ENCODE measurements at regions not wholly inside any gene's neighbourhood (a gene's known extent, or its start where the extent isn't known, plus 50 kb on each side); places are given as distances from the start of the nearest gene placed in this dataset.

GRCh38 chr4:100842856-100843255 is 325.0 kb upstream of the EMCN start:
- H3K27me3 ChIP-seq, result no peaks in the 10 kb centered on the region
- no peaks in the 10 kb centered on the region for H3K36me3 ChIP-seq
- no peaks in the 10 kb centered on the region for H3K9me3 ChIP-seq
- no peak for DNase-seq (ENCODE audit: extremely low spot score in 2 of 2)
- no peaks in the 10 kb centered on the region for H3K4me1 ChIP-seq
- no peak overlapping the region for H3K27ac ChIP-seq
- no peak for TF ChIP-seq POLR2AphosphoS5 (IDR thresholded peaks at IDR 0.05; ENCODE audit: insufficient read depth in 1 of 2, low read depth in 1 of 2)
- TF ChIP-seq CTCF (IDR thresholded peaks at IDR 0.05), result no peak
- TF ChIP-seq POLR2A (IDR thresholded peaks at IDR 0.05), result no peak
- H3K4me3 ChIP-seq, result no peak overlapping the region
- intact Hi-C loops (cut with DNase I), result no loop called here

- Histone ChIP-seq H3K27ac (no peak overlapping the region), H3K36me3 (no peaks in the 10 kb centered on the region), H3K27me3 (no peaks in the 10 kb centered on the region), H3K4me1 (no peaks in the 10 kb centered on the region), H3K4me3 (no peak overlapping the region), H3K9me3 (no peaks in the 10 kb centered on the region)
- no peak for DNase-seq (ENCODE audit: extremely low spot score in 2 of 2)
- TF ChIP-seq POLR2AphosphoS5 (IDR thresholded peaks at IDR 0.05; ENCODE audit: insufficient read depth in 1 of 2, low read depth in 1 of 2) (no peak), POLR2A (IDR thresholded peaks at IDR 0.05) (no peak), CTCF (IDR thresholded peaks at IDR 0.05) (no peak)
- intact Hi-C loops (cut with DNase I), result no loop called here
Observed at GRCh38 chr4:100841911-100842310, 324.1 kb upstream of the EMCN start.

- H3K27me3 ChIP-seq, result no peaks in the 10 kb centered on the region
- no peak for TF ChIP-seq POLR2AphosphoS5 (IDR thresholded peaks at IDR 0.05; ENCODE audit: insufficient read depth in 1 of 2, low read depth in 1 of 2)
- no peak for TF ChIP-seq CTCF (IDR thresholded peaks at IDR 0.05)
- no peak for TF ChIP-seq POLR2A (IDR thresholded peaks at IDR 0.05)
- intact Hi-C loops (cut with DNase I), result no loop called here
- no peaks in the 10 kb centered on the region for H3K36me3 ChIP-seq
- DNase-seq (ENCODE audit: extremely low spot score in 2 of 2), result no peak
- H3K27ac ChIP-seq, result no peak overlapping the region
- no peaks in the 10 kb centered on the region for H3K9me3 ChIP-seq
- H3K4me3 ChIP-seq, result no peak overlapping the region
- no peaks in the 10 kb centered on the region for H3K4me1 ChIP-seq
Observed at GRCh38 chr4:100839712-100840111, 321.9 kb upstream of the EMCN start.

GRCh38 chr4:100838286-100838685 is 320.5 kb upstream of the EMCN start:
- H3K9me3 ChIP-seq, result no peaks in the 10 kb centered on the region
- H3K36me3 ChIP-seq, result no peaks in the 10 kb centered on the region
- intact Hi-C loops (cut with DNase I), result no loop called here
- no peak for DNase-seq (ENCODE audit: extremely low spot score in 2 of 2)
- TF ChIP-seq POLR2A (IDR thresholded peaks at IDR 0.05), result no peak
- no peak for TF ChIP-seq POLR2AphosphoS5 (IDR thresholded peaks at IDR 0.05; ENCODE audit: insufficient read depth in 1 of 2, low read depth in 1 of 2)
- no peak for TF ChIP-seq CTCF (IDR thresholded peaks at IDR 0.05)
- no peak overlapping the region for H3K27ac ChIP-seq
- H3K4me3 ChIP-seq, result no peak overlapping the region
- H3K27me3 ChIP-seq, result no peaks in the 10 kb centered on the region
- no peaks in the 10 kb centered on the region for H3K4me1 ChIP-seq

- intact Hi-C loops (cut with DNase I), result no loop called here
- no peak for DNase-seq (ENCODE audit: extremely low spot score in 2 of 2)
- TF ChIP-seq POLR2AphosphoS5 (IDR thresholded peaks at IDR 0.05; ENCODE audit: insufficient read depth in 1 of 2, low read depth in 1 of 2), result no peak
- no peak for TF ChIP-seq POLR2A (IDR thresholded peaks at IDR 0.05)
- no peak for TF ChIP-seq CTCF (IDR thresholded peaks at IDR 0.05)
Observed at GRCh38 chr4:100836929-100837328, 319.1 kb upstream of the EMCN start.

More at GRCh38 chr4:100836929-100837328, 319.1 kb upstream of the EMCN start:
- H3K4me1 ChIP-seq, result no peaks in the 10 kb centered on the region
- H3K9me3 ChIP-seq, result no peaks in the 10 kb centered on the region
- H3K27ac ChIP-seq, result no peak overlapping the region
- H3K36me3 ChIP-seq, result no peaks in the 10 kb centered on the region
- H3K27me3 ChIP-seq, result no peaks in the 10 kb centered on the region
- no peak overlapping the region for H3K4me3 ChIP-seq

Data from vagina (tissue), 2 donors.